ENCODE measurements at regions not wholly inside any gene's neighbourhood (a gene's known extent, or its start where the extent isn't known, plus 50 kb on each side); places are given as distances from the start of the nearest gene placed in this dataset.

- H3K9ac ChIP-seq (ENCODE audit: low read length), result no peak overlapping the region
- H2AFZ ChIP-seq (ENCODE audit: low read depth, low read length), result no peak overlapping the region
- no peaks in the 10 kb centered on the region for H3K9me2 ChIP-seq (ENCODE audit: insufficient read depth, low read length)
- no peaks in the 10 kb centered on the region for H4K20me1 ChIP-seq (ENCODE audit: insufficient read depth)
- H3K9me3 ChIP-seq (ENCODE audit: low read length), result no peaks in the 10 kb centered on the region
- no peak overlapping the region for H3K4me2 ChIP-seq (ENCODE audit: low read length)
- no peaks in the 10 kb centered on the region for H3K27me3 ChIP-seq (ENCODE audit: insufficient read depth, low read depth, low read length)
- no peaks in the 10 kb centered on the region for H3K79me2 ChIP-seq (replicated peaks; ENCODE audit: insufficient read depth, low read length)
- no peak overlapping the region for H3K4me3 ChIP-seq (ENCODE audit: low read length)
- H3K27ac ChIP-seq (ENCODE audit: low read length), result no peak overlapping the region
- H3K36me3 ChIP-seq (ENCODE audit: insufficient read depth, low read length), result no peaks in the 10 kb centered on the region
- H3F3A ChIP-seq (ENCODE audit: insufficient read depth, low read length, poor library complexity, severe bottlenecking), result no peaks in the 10 kb centered on the region
- TF ChIP-seq MXI1 (conservative IDR thresholded peaks at IDR 0.05; ENCODE audit: poor library complexity, severe bottlenecking), result no peak
These were observed 246.6 kb downstream of the TFCP2L1 start for GRCh38 chr2:121038431-121038830.

- Histone ChIP-seq H3F3A (ENCODE audit: insufficient read depth, low read length, poor library complexity, severe bottlenecking) (no peaks in the 10 kb centered on the region), H3K4me2 (ENCODE audit: low read length) (no peak overlapping the region), H3K27me3 (ENCODE audit: insufficient read depth, low read depth, low read length) (no peaks in the 10 kb centered on the region), H3K4me3 (ENCODE audit: low read length) (no peak overlapping the region), H3K9me3 (ENCODE audit: low read length) (no peaks in the 10 kb centered on the region), H3K27ac (ENCODE audit: low read length) (no peak overlapping the region), H2AFZ (ENCODE audit: low read depth, low read length) (no peak overlapping the region), H3K36me3 (ENCODE audit: insufficient read depth, low read length) (no peaks in the 10 kb centered on the region), H4K20me1 (ENCODE audit: insufficient read depth) (no peaks in the 10 kb centered on the region), H3K9me2 (ENCODE audit: insufficient read depth, low read length) (no peaks in the 10 kb centered on the region), H3K79me2 (replicated peaks; ENCODE audit: insufficient read depth, low read length) (no peaks in the 10 kb centered on the region), H3K9ac (ENCODE audit: low read length) (no peak overlapping the region)
- TF ChIP-seq POLR2AphosphoS5 (IDR thresholded peaks at IDR 0.05) (no peak), TAF1 (IDR thresholded peaks at IDR 0.05; ENCODE audit: low read depth) (no peak), MXI1 (conservative IDR thresholded peaks at IDR 0.05; ENCODE audit: poor library complexity, severe bottlenecking) (no peak), RAD21 (conservative IDR thresholded peaks at IDR 0.05) (no peak), CTCF (IDR thresholded peaks at IDR 0.05; ENCODE audit: poor library complexity, severe bottlenecking) (no peak), EP300 (conservative IDR thresholded peaks at IDR 0.05; ENCODE audit: poor library complexity, severe bottlenecking) (no peak), EZH2 (IDR thresholded peaks at IDR 0.05; ENCODE audit: borderline replicate concordance, insufficient read depth, low read length, poor library complexity, severe bottlenecking) (no peak), SMC3 (conservative IDR thresholded peaks at IDR 0.05; ENCODE audit: poor library complexity) (no peak)
- TF ChIP-seq, protein P1, sequence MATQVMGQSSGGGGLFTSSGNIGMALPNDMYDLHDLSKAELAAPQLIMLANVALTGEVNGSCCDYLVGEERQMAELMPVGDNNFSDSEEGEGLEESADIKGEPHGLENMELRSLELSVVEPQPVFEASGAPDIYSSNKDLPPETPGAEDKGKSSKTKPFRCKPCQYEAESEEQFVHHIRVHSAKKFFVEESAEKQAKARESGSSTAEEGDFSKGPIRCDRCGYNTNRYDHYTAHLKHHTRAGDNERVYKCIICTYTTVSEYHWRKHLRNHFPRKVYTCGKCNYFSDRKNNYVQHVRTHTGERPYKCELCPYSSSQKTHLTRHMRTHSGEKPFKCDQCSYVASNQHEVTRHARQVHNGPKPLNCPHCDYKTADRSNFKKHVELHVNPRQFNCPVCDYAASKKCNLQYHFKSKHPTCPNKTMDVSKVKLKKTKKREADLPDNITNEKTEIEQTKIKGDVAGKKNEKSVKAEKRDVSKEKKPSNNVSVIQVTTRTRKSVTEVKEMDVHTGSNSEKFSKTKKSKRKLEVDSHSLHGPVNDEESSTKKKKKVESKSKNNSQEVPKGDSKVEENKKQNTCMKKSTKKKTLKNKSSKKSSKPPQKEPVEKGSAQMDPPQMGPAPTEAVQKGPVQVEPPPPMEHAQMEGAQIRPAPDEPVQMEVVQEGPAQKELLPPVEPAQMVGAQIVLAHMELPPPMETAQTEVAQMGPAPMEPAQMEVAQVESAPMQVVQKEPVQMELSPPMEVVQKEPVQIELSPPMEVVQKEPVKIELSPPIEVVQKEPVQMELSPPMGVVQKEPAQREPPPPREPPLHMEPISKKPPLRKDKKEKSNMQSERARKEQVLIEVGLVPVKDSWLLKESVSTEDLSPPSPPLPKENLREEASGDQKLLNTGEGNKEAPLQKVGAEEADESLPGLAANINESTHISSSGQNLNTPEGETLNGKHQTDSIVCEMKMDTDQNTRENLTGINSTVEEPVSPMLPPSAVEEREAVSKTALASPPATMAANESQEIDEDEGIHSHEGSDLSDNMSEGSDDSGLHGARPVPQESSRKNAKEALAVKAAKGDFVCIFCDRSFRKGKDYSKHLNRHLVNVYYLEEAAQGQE (IDR thresholded peaks at IDR 0.05; ENCODE audit: borderline replicate concordance), result no peak
These were observed 245.9 kb downstream of the TFCP2L1 start for GRCh38 chr2:121038891-121039616.

Data from neural cell (in vitro differentiated cells).